IMR-90 (cell line): ENCODE measurements at regions not wholly inside any gene's neighbourhood (a gene's known extent, or its start where the extent isn't known, plus 50 kb on each side); places are given as distances from the start of the nearest gene placed in this dataset.

Experiments used
- ATAC-seq: fragments of 200-7000 bp; cut with Tn5 transposase; 2 replicates; pipeline ENCODE4 v1.9.1; 2020; ENCODE audit warnings: low read depth, mild to moderate bottlenecking, moderate library complexity
- BruUV-seq: library from RNA; stranded (reverse); fragments of 400-500 nt; replicated peaks from 2 replicates; lab custom pipeline; 2021; lab: Mats Ljungman, UMichigan
- CTCF ChIA-PET: fragments of 300-600 bp; formaldehyde crosslinking; extraction: SDS; loops from one replicate; lab custom pipeline; 2021; ENCODE audit warnings: antibody characterized with exemption; lab: Yijun Ruan, JAX
- POLR2A ChIA-PET: fragments of 300-600 bp; sonication (Branson Sonifier 250); formaldehyde crosslinking; loops from one replicate; lab custom pipeline; 2022; ENCODE audit warnings: antibody characterized with exemption; ENCODE audit not compliant: unreplicated experiment; lab: Charles Lee
- DNase-seq: peaks from one replicate; pipeline ENCODE4 v3.0.0; 2013
- H2AFZ ChIP-seq: replicated peaks from 2 replicates; pipeline ENCODE3; 2013; ENCODE audit warnings: low read length, mild to moderate bottlenecking; ENCODE audit not compliant: poor library complexity
- H2AK5ac ChIP-seq: 2 replicates; pipeline ENCODE4 v1.6.1; 2013; ENCODE audit warnings: low read depth, low read length, inconsistent platforms
- H2AK9ac ChIP-seq: replicated peaks from 2 replicates; pipeline ENCODE3; 2013; ENCODE audit warnings: mild to moderate bottlenecking, low read depth, low read length, moderate library complexity; ENCODE audit not compliant: poor library complexity
- H2BK120ac ChIP-seq: 2 replicates; pipeline ENCODE4 v1.6.1; 2013; ENCODE audit warnings: low read depth, low read length, inconsistent platforms
- H2BK15ac ChIP-seq: 3 replicates; pipeline ENCODE4 v1.6.1; 2013; ENCODE audit warnings: low read depth, low read length, inconsistent platforms
- H2BK20ac ChIP-seq: 2 replicates; pipeline ENCODE4 v1.6.1; 2013; ENCODE audit warnings: low read depth, mild to moderate bottlenecking, inconsistent platforms, low read length, moderate library complexity
- H2BK5ac ChIP-seq: 2 replicates; pipeline ENCODE4 v1.6.1; 2013; ENCODE audit warnings: mild to moderate bottlenecking, low read depth, low read length, inconsistent platforms; ENCODE audit not compliant: poor library complexity, severe bottlenecking
- H3K14ac ChIP-seq: replicated peaks from 2 replicates; pipeline ENCODE4 v1.6.1; 2013; ENCODE audit warnings: low read depth, low read length, inconsistent platforms
- H3K18ac ChIP-seq: 2 replicates; pipeline ENCODE4 v1.6.1; 2013; ENCODE audit warnings: low read depth, low read length, control low read depth
- H3K23ac ChIP-seq: 2 replicates; pipeline ENCODE4 v1.6.1; 2013; ENCODE audit warnings: low read depth, low read length, inconsistent platforms
- H3K27ac ChIP-seq: 2 replicates; pipeline ENCODE4 v1.5.1; 2013; ENCODE audit warnings: mild to moderate bottlenecking, control low read depth, low read length; ENCODE audit not compliant: insufficient read depth
- H3K27me3 ChIP-seq: 2 replicates; pipeline ENCODE4 v1.6.1; 2013; ENCODE audit warnings: low read length; ENCODE audit not compliant: control insufficient read depth, insufficient read depth
- H3K36me3 ChIP-seq: 2 replicates; pipeline ENCODE4 v1.6.1; 2013; ENCODE audit warnings: low read length, mixed read lengths; ENCODE audit not compliant: control insufficient read depth, insufficient read depth
- H3K4ac ChIP-seq: 2 replicates; pipeline ENCODE4 v1.6.1; 2013; ENCODE audit warnings: low read depth, low read length, inconsistent platforms
- H3K4me1 ChIP-seq: 2 replicates; pipeline ENCODE4 v1.6.1; 2013; ENCODE audit warnings: low read length, mixed read lengths; ENCODE audit not compliant: control insufficient read depth, insufficient read depth
- H3K4me2 ChIP-seq: 2 replicates; pipeline ENCODE4 v1.6.1; 2013; ENCODE audit warnings: low read depth, mild to moderate bottlenecking, control low read depth, low read length, moderate library complexity
- H3K4me3 ChIP-seq: 2 replicates; pipeline ENCODE4 v1.5.1; 2013; ENCODE audit warnings: low read depth, mild to moderate bottlenecking, control low read depth, low read length, moderate library complexity; ENCODE audit not compliant: insufficient read depth
- H3K56ac ChIP-seq: 2 replicates; pipeline ENCODE4 v1.6.1; 2013; ENCODE audit warnings: low read length, inconsistent platforms; ENCODE audit not compliant: insufficient read depth; ENCODE audit errors: extremely low read depth
- H3K79me1 ChIP-seq, 2 experiments: 2 replicates each; pipeline ENCODE4 v1.6.1; 2013; ENCODE audit warnings: low read length in 2 of 2, inconsistent platforms in 1 of 2, low read depth in 1 of 2
- H3K9ac ChIP-seq: 2 replicates; pipeline ENCODE4 v1.6.1; 2013; ENCODE audit warnings: low read depth, low read length, control low read depth
- H3K9me1 ChIP-seq: 2 replicates; pipeline ENCODE4 v1.6.1; 2013; ENCODE audit warnings: low read length, inconsistent platforms; ENCODE audit not compliant: insufficient read depth
- H3K9me3 ChIP-seq: 2 replicates; pipeline ENCODE4 v1.6.1; 2013; ENCODE audit warnings: low read length; ENCODE audit not compliant: control insufficient read depth, insufficient read depth
- H4K20me1 ChIP-seq: 2 replicates; pipeline ENCODE4 v1.6.1; 2013; ENCODE audit warnings: low read length, inconsistent platforms; ENCODE audit not compliant: insufficient read depth
- H4K5ac ChIP-seq: 2 replicates; pipeline ENCODE4 v1.6.1; 2013; ENCODE audit warnings: mild to moderate bottlenecking, low read depth, low read length, control low read depth
- H4K8ac ChIP-seq, 2 experiments: 2 replicates each; pipeline ENCODE4 v1.6.1; 2013; ENCODE audit warnings: low read depth in 2 of 2, low read length in 2 of 2, control low read depth in 1 of 2, inconsistent platforms in 1 of 2
- H4K91ac ChIP-seq: 2 replicates; pipeline ENCODE4 v1.6.1; 2013; ENCODE audit warnings: low read depth, low read length, inconsistent platforms; ENCODE audit not compliant: insufficient read depth
- BHLHE40 ChIP-seq: fragments of 150-350 bp; IDR thresholded peaks from 2 replicates; pipeline ENCODE4 v1.6.1; 2016; ENCODE audit warnings: mild to moderate bottlenecking, low read depth, low read length
- CEBPB ChIP-seq: IDR thresholded peaks from 2 replicates; pipeline ENCODE4 v1.6.1; 2012; ENCODE audit warnings: low read depth, low read length, improper control_type of control experiment
- CHD1 ChIP-seq: IDR thresholded peaks from 2 replicates; pipeline ENCODE4 v1.6.1; 2012; ENCODE audit warnings: low read depth, low read length, improper control_type of control experiment
- FOS ChIP-seq: fragments of 150-350 bp; IDR thresholded peaks from 2 replicates; pipeline ENCODE4 v1.6.1; 2016; ENCODE audit warnings: low read depth, low read length
- MAFK ChIP-seq: IDR thresholded peaks from 2 replicates; pipeline ENCODE4 v1.6.1; 2012; ENCODE audit warnings: low read depth, low read length, improper control_type of control experiment
- MAZ ChIP-seq: IDR thresholded peaks from 2 replicates; pipeline ENCODE4 v1.6.1; 2012; ENCODE audit warnings: low read depth, mild to moderate bottlenecking, low read length, improper control_type of control experiment, moderate library complexity, borderline replicate concordance
- MXI1 ChIP-seq: IDR thresholded peaks from 2 replicates; pipeline ENCODE4 v1.6.1; 2012; ENCODE audit warnings: low read depth, mild to moderate bottlenecking, low read length, moderate library complexity, borderline replicate concordance
- NFE2L2 ChIP-seq: fragments of 150-350 bp; IDR thresholded peaks from 2 replicates; pipeline ENCODE4 v1.6.1; 2016; ENCODE audit warnings: low read depth, mild to moderate bottlenecking, low read length
- POLR2A ChIP-seq: IDR thresholded peaks from 2 replicates; pipeline ENCODE4 v1.6.1; 2012; ENCODE audit warnings: mild to moderate bottlenecking, low read depth, low read length
- RCOR1 ChIP-seq: IDR thresholded peaks from 2 replicates; pipeline ENCODE4 v1.6.1; 2012; ENCODE audit warnings: mild to moderate bottlenecking, low read length, improper control_type of control experiment; ENCODE audit not compliant: insufficient replicate concordance
- SMC3 ChIP-seq: fragments of 150-350 bp; IDR thresholded peaks from 2 replicates; pipeline ENCODE4 v1.6.1; 2016; ENCODE audit warnings: low read depth, mild to moderate bottlenecking, antibody characterized with exemption, low read length, moderate library complexity
- WGBS, 2 experiments: methylation state at CpG; one replicate each; pipeline versions ENCODE4 v1.1.5 to v1.1.7; 2013; ENCODE audit warnings: missing lambda C conversion rate in 2 of 2; ENCODE audit not compliant: insufficient read length in 1 of 2; ENCODE audit errors: extremely low coverage in 2 of 2; 5-methylcytosine and 5-hydroxymethylcytosine counted together
- dilution Hi-C: fragments of 300-500 bp; cut with HindIII; formaldehyde crosslinking; loops from one replicate; pipeline ENCODE4 v1.14.3; 2018; ENCODE audit warnings: low sequenced_read_pairs; ENCODE audit not compliant: unreplicated experiment
- in situ Hi-C: fragments of 300-500 bp; cut with MboI; formaldehyde crosslinking; loops from 3 replicates; pipeline ENCODE4 v1.14.3; 2019; ENCODE audit warnings: low sequenced_read_pairs, inconsistent platforms, mixed read lengths
- intact Hi-C: fragments of 100-400 bp; cut with micrococcal nuclease; formaldehyde crosslinking; loops from 2 replicates; pipeline ENCODE4 v1.10.0; 2022
- TF ChIP-seq, protein P1 (sequence below): conservative IDR thresholded peaks from 2 replicates; pipeline ENCODE4 v1.5.1; 2012; ENCODE audit warnings: mild to moderate bottlenecking, low read depth, low read length, improper control_type of control experiment
- TF ChIP-seq, protein P2 (sequence below): fragments of 150-350 bp; IDR thresholded peaks from 2 replicates; pipeline ENCODE4 v1.6.1; 2016; ENCODE audit warnings: low read depth, mild to moderate bottlenecking, low read length, moderate library complexity, borderline replicate concordance
- TF ChIP-seq, protein P3 (sequence below): fragments of 150-350 bp; IDR thresholded peaks from 2 replicates; pipeline ENCODE4 v1.6.1; 2017; ENCODE audit warnings: mild to moderate bottlenecking, antibody characterized with exemption, low read length, low read depth

DNA sequence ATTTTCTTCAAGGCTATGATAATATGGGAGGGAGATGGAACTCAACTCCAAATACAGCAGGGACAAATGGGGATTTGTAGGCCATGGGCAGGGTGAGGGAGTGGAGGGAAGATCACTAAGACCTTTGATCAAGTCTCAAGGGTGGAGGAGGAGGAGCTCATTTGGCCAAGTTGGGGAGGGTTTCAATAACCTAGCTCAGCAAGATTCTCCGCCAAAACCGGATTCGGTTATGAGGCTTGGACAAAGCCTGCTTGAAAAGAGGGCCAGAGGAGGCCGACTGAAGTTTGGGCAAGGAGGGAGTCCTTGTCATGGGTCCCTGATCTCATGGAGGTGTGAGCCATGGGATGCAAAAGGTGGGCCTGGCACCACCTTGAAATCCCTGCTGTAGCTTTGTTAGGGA lies 68.8 kb downstream of the TSN start:
- H3K56ac ChIP-seq: no peak overlapping the region
- no peak overlapping the region for H2BK120ac ChIP-seq
- no peak overlapping the region for H4K91ac ChIP-seq
- no peak for ATAC-seq
- dilution Hi-C loops: no loop called here
- no peak overlapping the region for H3K4me3 ChIP-seq
- no peak overlapping the region for H3K4ac ChIP-seq
- intact Hi-C loops: no loop called here
- in situ Hi-C loops: loop anchor here (25.0 kb wide), 1 partner anchor 638 kb away; no protein-coding TSS in a partner anchor
- no peaks in the 10 kb centered on the region for H3K9me1 ChIP-seq
- no peak overlapping the region for H2BK15ac ChIP-seq
- no peaks in the 10 kb centered on the region for H3K27me3 ChIP-seq
- H4K20me1 ChIP-seq: no peaks in the 10 kb centered on the region
- H2BK5ac ChIP-seq: no peak overlapping the region
- CTCF ChIA-PET: no interaction called here
- no peak overlapping the region for H2AK9ac ChIP-seq
- no peak overlapping the region for H4K5ac ChIP-seq
- H4K8ac ChIP-seq: no peak overlapping the region
- no peaks in the 10 kb centered on the region for H3K9me3 ChIP-seq
- H3K79me1 ChIP-seq: no peaks in the 10 kb centered on the region
- no peak overlapping the region for H3K27ac ChIP-seq
- no peak for DNase-seq
- POLR2A ChIA-PET: no interaction called here
- no peak for TF ChIP-seq MXI1
- TF ChIP-seq SMC3: no peak
- no peak for TF ChIP-seq NFE2L2
- TF ChIP-seq, protein P1, sequence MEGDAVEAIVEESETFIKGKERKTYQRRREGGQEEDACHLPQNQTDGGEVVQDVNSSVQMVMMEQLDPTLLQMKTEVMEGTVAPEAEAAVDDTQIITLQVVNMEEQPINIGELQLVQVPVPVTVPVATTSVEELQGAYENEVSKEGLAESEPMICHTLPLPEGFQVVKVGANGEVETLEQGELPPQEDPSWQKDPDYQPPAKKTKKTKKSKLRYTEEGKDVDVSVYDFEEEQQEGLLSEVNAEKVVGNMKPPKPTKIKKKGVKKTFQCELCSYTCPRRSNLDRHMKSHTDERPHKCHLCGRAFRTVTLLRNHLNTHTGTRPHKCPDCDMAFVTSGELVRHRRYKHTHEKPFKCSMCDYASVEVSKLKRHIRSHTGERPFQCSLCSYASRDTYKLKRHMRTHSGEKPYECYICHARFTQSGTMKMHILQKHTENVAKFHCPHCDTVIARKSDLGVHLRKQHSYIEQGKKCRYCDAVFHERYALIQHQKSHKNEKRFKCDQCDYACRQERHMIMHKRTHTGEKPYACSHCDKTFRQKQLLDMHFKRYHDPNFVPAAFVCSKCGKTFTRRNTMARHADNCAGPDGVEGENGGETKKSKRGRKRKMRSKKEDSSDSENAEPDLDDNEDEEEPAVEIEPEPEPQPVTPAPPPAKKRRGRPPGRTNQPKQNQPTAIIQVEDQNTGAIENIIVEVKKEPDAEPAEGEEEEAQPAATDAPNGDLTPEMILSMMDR: no peak
- TF ChIP-seq MAZ: no peak
- TF ChIP-seq, protein P2, sequence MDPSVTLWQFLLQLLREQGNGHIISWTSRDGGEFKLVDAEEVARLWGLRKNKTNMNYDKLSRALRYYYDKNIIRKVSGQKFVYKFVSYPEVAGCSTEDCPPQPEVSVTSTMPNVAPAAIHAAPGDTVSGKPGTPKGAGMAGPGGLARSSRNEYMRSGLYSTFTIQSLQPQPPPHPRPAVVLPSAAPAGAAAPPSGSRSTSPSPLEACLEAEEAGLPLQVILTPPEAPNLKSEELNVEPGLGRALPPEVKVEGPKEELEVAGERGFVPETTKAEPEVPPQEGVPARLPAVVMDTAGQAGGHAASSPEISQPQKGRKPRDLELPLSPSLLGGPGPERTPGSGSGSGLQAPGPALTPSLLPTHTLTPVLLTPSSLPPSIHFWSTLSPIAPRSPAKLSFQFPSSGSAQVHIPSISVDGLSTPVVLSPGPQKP: no peak
- TF ChIP-seq RCOR1: no peak
- TF ChIP-seq CHD1: no peak
- TF ChIP-seq, protein P3, sequence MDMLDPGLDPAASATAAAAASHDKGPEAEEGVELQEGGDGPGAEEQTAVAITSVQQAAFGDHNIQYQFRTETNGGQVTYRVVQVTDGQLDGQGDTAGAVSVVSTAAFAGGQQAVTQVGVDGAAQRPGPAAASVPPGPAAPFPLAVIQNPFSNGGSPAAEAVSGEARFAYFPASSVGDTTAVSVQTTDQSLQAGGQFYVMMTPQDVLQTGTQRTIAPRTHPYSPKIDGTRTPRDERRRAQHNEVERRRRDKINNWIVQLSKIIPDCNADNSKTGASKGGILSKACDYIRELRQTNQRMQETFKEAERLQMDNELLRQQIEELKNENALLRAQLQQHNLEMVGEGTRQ: no peak
- no peak for TF ChIP-seq BHLHE40
- no peak for TF ChIP-seq MAFK
- TF ChIP-seq FOS: no peak
- no peak for TF ChIP-seq POLR2A
- no peak for TF ChIP-seq CEBPB
- H3K36me3 ChIP-seq: no peaks in the 10 kb centered on the region
- no TSS peak for BruUV-seq
- 90% methylated on average over 4 of the region's 4 CpGs; no CpG with 5 or more reads in 1 of the 2 experiments for WGBS, 2 experiments
- H2AK5ac ChIP-seq: no peak overlapping the region
- no peaks in the 10 kb centered on the region for H3K4me1 ChIP-seq
- no peak overlapping the region for H3K4me2 ChIP-seq
- H3K18ac ChIP-seq: no peak overlapping the region
- H2BK20ac ChIP-seq: no peak overlapping the region
- H3K23ac ChIP-seq: no peak overlapping the region
- H3K14ac ChIP-seq: no peak overlapping the region
- H3K9ac ChIP-seq: no peak overlapping the region
- H2AFZ ChIP-seq: no peak overlapping the region
